COLO829 (cell line): ENCODE measurements at regions not wholly inside any gene's neighbourhood (a gene's known extent, or its start where the extent isn't known, plus 50 kb on each side); places are given as distances from the start of the nearest gene placed in this dataset.

Source experiments
- DNase-seq: peaks from one replicate; pipeline ENCODE4 v3.0.0; 2012; ENCODE audit warnings: low spot score

- no peak for DNase-seq
Observed at GRCh38 chr7:41039981-41040380, 662.9 kb downstream of the INHBA start.

DNA sequence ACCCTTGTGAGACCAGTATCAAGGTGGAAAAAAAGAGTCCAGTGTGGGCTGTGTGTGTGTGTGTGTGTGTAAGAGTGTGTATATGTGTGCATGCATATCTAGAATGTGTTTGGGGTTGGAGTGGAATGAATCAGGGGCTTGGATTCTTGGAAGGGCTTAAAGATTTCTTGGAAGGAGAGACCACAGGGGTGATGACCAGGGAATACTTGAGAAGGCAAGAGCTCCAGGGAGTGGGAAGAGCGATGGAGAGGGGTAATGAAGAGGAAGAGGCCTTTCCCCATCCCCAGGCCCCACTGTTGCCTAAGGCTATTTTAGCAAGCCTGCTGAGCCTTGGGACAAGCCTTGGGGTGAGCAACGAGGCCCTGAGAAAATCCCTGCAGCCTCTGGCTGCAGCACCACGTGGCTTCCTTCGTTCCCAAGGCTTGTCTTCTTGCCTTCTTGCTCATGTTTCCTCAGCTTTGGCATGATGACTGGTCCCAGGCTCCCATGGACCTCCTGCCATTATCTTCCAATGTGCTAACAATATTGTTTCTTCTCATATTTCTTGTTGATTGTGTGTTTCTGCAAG, 663.4 kb downstream of the INHBA start:
- DNase-seq: no peak

GRCh38 chr7:41038211-41038610, 664.7 kb downstream of the INHBA start:
- DNase-seq: no peak

DNA sequence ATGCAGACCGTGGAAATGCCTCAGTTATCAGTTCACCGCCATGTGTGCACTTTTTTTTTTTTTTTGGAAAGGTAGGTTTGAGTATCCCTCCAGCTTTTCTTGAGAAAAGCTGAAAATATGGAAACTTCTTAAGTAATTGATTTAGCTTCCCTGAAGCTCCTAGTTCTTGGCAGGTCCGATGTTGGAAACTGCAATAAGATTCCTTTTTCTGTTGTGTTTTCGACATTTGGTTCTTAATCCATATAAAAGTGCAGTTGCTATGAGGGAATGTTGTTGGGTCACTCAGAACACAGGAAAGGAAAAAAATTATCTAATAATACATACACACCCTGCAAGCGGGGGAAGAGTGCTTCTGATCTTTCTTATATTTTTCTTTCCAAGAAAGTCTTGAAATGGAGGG, 665.2 kb downstream of the INHBA start:
- DNase-seq: no peak

GRCh38 chr7:41035794-41036193, 667.1 kb downstream of the INHBA start:
- DNase-seq: no peak

DNA sequence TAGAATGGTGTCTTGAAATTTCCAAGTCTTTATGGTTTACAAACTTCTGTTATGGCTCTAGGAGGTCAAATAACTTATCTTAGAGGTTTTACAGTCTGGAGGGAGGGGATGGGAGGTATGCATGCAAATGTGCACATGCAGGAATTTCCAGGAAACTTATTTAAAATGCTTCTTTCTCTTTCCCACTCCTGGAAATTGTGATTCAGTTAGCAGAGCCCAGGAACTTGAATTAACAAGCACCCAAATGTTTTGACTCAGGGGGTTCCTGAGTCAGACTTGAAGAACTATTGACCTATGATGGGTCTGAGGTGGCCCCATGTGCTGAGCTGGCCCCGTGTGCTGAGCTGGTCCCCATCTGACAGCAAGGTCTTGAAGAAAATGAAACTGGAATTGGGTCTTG, 669.4 kb downstream of the INHBA start:
- DNase-seq: no peak

GRCh38 chr7:41030673-41031072, 672.2 kb downstream of the INHBA start:
- no peak for DNase-seq

GRCh38 chr7:41029072-41029499, 673.8 kb downstream of the INHBA start:
- DNase-seq: peak; percentile 73

GRCh38 chr7:41028580-41028979, 674.3 kb downstream of the INHBA start:
- no peak for DNase-seq

GRCh38 chr7:41027428-41028115, 675.3 kb downstream of the INHBA start:
- peak; percentile 51 for DNase-seq

DNA sequence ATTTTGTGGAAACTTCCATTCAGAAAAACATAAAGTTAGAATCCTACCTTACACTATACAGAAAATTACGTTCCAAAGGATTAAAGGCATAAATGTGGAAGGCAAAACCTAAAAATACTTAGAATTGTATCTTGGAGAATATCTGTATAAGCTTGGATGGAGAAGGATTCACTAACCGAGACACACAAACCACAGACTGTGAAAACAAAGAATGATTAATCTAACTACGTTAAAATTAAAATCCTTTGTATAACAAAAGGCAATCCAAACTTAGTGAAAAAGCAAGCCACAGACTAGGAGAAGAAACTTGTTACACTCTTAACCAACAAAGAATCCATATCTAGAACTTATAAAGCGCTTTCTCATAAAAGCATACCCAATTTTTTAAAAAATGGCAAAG, 678.8 kb downstream of the INHBA start:
- DNase-seq: no peak

GRCh38 chr7:41020056-41020455, 682.8 kb downstream of the INHBA start:
- DNase-seq: no peak

GRCh38 chr7:41013117-41013516, 689.8 kb downstream of the INHBA start:
- DNase-seq: peak; percentile 47

DNA sequence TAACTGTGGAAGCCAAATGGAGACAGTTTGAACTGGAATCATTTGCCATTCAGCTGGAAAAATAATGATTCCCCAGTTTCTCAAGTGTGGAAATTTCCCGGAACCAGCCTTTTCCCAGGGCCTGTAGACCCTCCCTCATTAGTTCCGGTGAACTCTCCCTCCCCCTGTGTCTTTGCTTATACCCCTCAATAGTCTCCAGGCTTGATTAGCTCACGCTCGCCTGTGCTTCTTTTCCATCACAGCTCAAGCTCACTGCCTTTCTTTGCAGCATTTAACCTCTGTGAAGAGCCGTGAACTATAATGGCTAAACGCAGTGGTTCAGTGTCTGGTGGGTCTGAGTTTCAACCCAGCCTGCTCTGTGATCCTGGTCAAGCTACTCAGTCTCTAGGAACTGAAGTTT, 690.8 kb downstream of the INHBA start:
- no peak for DNase-seq

DNA sequence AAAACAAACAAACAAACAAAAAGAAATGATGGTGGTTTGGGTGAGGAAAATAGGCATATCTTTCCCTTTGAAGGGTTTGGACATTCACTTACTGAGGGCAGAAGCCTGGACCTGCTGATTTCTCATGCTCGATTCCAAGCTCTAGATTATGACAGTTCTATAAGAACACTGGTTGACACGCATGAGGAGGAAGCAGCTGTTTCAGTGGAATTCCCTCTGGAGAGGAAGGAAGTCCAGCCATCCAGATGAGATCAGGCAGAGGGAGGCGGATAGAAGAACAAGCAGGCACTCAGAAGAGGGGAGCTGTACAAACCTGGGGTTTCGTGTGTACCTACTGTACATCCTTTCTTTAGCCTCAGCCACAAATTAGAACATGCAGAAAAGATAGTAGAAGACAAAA, 691.9 kb downstream of the INHBA start:
- no peak for DNase-seq

- DNase-seq: no peak
Observed at GRCh38 chr7:41010418-41010817, 692.5 kb downstream of the INHBA start.

GRCh38 chr7:41007811-41008210, 695.1 kb downstream of the INHBA start:
- no peak for DNase-seq

DNA sequence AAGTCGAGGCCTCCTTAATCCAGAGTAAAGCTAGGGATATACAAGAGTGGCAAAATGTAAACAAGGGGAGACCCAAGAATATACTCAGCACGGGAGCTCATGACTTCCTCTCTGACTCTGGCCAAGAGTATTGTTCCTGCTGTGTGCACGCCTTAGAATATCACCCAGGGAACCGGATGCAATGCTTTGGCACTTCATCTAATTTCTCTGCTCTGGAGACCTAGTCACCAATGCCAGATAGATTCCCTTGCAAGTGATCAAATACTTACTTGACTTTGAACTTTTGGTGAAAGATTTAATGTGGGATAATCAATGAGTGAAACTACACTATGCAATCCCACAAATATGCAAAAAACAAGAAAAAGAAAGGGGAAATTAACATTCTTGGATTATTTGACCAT, 695.5 kb downstream of the INHBA start:
- DNase-seq: no peak

DNA sequence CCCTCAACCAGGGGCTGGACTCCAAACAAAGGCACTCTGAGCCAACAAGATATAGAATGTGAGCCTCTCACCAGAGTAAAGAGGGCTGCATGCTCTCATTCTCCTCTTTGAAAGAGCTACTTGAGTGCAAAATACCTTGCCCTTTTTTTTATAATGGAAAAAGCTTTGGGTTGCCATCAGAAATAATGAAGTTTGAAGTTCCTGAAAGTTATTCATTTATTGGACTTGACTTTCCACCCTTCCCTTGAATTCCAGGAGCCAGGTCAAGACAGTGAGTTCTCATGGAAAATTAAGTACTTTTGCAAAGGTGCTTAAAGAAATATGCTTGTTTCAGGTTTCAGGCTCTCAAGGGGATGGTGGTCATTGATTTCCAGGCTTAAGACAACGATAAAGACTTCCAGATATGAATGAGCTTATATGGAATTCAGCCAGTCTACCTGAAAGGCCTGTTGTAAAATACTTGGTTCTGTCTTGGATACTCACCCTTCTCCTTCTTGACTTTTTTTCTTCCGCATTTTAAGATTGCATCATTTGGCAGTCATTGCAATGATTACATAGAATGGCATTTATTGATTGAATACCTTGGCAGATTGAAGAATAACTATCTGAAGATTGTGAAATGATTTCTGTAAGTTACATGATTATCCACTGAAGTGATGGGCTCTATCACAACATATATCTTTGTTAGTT, 696.4 kb downstream of the INHBA start:
- no peak for DNase-seq

- DNase-seq: no peak
Observed at GRCh38 chr7:41005374-41005901, 697.5 kb downstream of the INHBA start.

DNA sequence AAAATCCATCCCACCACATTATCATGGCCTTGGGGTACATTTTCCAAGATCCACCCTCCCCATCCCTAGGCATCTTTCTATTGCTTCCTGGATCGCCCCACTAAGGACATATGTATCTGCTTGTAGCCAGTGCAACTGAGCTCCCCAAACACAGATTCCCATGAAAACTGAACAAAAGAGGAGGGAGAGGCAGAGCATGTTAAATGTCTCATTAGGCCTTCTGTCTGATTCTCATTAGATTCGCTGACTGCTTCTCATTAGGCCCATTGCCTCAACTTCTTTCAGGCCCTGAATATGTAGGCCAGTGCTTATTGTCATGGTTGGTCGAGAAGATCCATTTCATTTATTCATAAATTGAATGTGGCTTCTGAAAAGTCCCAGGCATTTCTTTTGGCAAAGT, 698.9 kb downstream of the INHBA start:
- no peak for DNase-seq

- no peak for DNase-seq
Observed at GRCh38 chr7:41003611-41003940, 699.3 kb downstream of the INHBA start.
